T47D (cell line): ENCODE measurements at regions not wholly inside any gene's neighbourhood (a gene's known extent, or its start where the extent isn't known, plus 50 kb on each side); places are given as distances from the start of the nearest gene placed in this dataset.
"Not testable (repeated sequence)": the region's sequence is repeated elsewhere in the genome, so short reads cannot be mapped to it uniquely, and the experiment has no call there.

Experiments used
- DNase-seq, 2 experiments: peaks; one replicate each; pipeline versions ENCODE4 v3.0.0 to v3.0.0-alpha.2; 2011 to 2012; ENCODE audit warnings: low read depth in 1 of 2, low spot score in 1 of 2
- JUND ChIP-seq: IDR thresholded peaks from 2 replicates; pipeline ENCODE4 v1.6.1; 2012; ENCODE audit warnings: low read depth
- in situ Hi-C: cut with HindIII; loops from 2 replicates; pipeline ENCODE4 v1.10.0; 2016; ENCODE audit warnings: low sequenced_read_pairs, low pct_unique_long_range_greater_than_20kb

GRCh38 chr10:78437998-78438906 lies 404.6 kb downstream of the RPS24 start:
- DNase-seq: no peak
- TF ChIP-seq JUND: no peak
- in situ Hi-C loops: no loop called here

DNA sequence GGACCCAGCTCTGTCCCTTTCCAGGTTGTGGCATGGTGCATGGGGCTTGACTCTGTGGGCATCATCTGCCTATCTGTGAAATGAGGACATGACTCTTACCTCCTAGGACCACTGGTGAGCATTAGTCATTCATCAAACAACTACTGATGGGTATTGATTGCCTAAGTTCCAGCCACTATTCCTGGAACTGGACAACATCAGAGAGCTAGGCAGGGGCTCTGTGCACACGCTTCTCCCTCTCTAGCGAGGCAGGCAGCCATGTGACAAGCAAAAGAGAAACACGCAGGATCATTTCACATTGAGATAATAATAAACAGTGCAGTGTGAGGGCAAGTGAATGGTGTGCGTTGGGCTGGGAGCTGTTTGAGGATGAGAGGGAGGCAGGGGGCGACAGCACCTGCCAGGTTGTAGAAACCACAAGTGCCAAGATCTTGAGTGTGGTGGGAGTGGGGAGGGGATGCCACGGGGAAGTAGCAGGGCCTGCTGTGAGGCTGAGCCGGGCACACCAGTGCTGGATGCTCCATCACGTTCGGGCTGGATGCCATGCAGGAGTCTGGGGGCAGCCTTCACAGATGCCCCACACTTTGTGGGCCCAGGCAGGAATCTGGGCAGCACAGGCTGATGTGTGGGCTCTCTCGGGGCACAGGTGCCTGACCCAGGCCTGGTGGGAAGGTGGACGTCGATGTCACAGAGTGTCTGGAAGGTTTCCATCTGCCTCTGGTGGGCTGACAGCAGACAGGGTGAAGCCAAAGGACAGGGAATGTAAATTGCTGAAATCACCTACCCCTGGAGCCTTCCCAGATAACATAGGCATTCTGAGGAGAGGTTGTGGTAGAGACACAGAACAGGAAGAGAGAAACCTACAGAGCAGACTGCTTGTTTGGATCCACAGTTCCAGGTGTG lies 405.5 kb downstream of the RPS24 start:
- no peak for DNase-seq
- no peak for TF ChIP-seq JUND
- in situ Hi-C loops: no loop called here

- in situ Hi-C loops: no loop called here
- no peak for TF ChIP-seq JUND
- no peak for DNase-seq
Observed at GRCh38 chr10:78441010-78441409, 407.3 kb downstream of the RPS24 start.

DNA sequence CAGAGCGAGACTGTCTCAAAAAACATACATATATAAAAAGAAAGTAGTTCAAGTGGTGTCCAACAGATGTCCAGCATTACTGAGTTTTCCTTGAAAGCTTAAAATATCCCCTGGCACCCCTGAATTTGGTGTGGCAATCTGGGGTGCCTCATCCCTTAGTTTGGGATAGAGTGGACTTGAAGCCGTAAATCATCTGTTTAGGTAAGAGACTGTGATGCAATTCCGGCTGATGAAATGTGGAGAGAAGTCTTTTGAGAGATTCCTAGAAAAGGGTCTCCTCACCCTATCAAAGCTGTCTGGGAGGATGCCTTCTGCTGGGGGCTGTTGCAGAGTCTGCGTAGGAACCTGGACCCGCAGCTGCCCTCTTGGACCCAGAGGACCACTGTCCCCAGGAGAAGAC lies 408.0 kb downstream of the RPS24 start:
- DNase-seq: no peak
- TF ChIP-seq JUND: no peak
- in situ Hi-C loops: no loop called here

DNA sequence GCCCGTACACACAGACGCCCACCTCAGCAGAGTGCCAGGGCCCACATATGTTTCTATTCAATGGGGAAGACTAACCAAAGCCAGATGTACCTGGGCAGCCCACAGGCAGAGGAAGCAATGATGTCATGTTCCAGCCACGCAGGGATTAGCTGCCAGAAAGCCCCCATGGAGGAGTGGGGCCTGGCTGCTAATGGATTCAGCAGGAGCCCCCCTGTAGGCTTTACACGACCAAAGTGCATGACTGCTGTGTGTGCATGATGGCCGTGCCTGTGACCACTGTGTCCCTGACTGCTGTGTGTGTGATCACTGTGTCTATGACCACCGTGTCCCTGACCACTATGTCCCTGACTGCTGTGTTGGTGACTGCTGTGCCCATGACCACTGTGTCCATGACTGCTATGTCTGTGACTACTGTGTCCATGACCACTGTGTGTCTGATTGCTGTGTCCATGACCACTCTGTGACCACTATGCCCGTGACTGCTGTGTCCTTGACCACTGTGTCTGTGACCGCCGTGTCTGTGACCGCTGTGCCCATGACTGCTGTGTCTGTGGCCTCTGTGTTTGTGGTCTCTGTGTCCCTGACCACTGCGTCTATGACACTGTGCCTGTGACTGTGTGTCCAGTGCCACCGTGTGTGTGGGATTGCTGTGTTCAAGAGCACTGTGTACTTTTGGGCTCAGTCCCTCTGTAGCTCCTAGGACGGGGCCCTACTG lies 409.3 kb downstream of the RPS24 start:
- in situ Hi-C loops: no loop called here
- TF ChIP-seq JUND: no peak
- DNase-seq: no peak

DNA sequence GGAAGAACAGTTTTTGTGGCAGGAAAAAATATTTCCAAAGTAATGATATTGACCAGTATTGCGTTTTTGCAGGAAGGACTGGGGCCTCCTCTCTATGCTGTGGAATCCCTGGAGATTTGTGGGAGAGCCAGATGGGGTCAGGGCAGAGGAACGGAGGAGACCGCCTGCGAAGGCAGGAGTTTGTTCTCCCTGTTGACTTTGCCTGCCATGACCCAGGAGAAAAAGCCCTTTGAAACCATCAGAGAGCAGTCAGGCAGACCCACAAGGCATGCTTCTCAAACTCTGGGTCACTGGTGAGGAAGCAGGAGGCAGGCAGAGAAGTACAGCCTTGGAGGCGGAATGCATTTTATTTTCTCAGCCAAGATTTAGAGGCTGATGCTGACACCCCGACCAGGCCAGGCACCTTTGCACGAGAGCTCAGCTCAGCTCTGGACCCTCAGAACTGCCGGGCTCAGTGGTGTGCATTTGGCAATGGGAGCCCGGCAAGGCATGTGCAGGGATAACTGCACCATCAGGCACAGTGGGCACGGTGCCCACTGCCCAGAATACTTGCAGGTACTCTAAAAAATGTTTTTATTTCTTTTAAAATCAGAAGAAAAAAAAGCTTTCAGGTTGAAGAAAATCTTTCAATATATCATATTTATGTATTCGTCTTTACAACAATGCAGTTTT lies 410.4 kb downstream of the RPS24 start:
- DNase-seq: no peak
- no peak for TF ChIP-seq JUND
- in situ Hi-C loops: no loop called here

GRCh38 chr10:78444741-78445140 lies 411.1 kb downstream of the RPS24 start:
- DNase-seq, in situ Hi-C loops: not testable (repeated sequence)

GRCh38 chr10:78445308-78445707 lies 411.6 kb downstream of the RPS24 start:
- DNase-seq: no peak
- in situ Hi-C loops: no loop called here
- TF ChIP-seq JUND: no peak

DNA sequence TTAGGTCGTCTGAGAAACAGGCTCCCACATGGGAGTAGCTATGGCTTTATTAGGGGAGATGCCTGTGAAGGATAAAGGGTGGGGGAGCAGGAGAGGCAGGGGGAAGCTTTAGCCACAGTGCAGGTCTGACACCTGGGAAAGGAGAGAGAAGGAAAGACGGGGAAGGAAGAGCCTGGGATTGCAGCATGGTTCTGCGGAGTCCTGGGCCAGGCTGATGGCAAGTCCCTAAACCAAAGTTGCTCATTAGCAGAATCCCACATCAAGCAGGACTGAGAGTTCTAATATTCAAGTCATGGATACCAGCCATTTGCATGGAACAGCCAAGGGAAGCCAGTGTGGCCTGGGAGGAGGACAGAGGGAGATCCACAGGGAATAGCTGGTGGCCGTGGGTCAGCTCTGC lies 414.8 kb downstream of the RPS24 start:
- no peak for TF ChIP-seq JUND
- DNase-seq: no peak
- in situ Hi-C loops: no loop called here

GRCh38 chr10:78448994-78449418 lies 415.3 kb downstream of the RPS24 start:
- no peak for DNase-seq
- no peak for TF ChIP-seq JUND
- in situ Hi-C loops: no loop called here

- in situ Hi-C loops: no loop called here
- no peak for TF ChIP-seq JUND
- no peak for DNase-seq
Observed at GRCh38 chr10:78449554-78449953, 415.9 kb downstream of the RPS24 start.

- TF ChIP-seq JUND: no peak
- no peak for DNase-seq
- in situ Hi-C loops: no loop called here
Observed at GRCh38 chr10:78450239-78450638, 416.6 kb downstream of the RPS24 start.
